ENCODE measurements at regions not wholly inside any gene's neighbourhood (a gene's known extent, or its start where the extent isn't known, plus 50 kb on each side); places are given as distances from the start of the nearest gene placed in this dataset.

DNA sequence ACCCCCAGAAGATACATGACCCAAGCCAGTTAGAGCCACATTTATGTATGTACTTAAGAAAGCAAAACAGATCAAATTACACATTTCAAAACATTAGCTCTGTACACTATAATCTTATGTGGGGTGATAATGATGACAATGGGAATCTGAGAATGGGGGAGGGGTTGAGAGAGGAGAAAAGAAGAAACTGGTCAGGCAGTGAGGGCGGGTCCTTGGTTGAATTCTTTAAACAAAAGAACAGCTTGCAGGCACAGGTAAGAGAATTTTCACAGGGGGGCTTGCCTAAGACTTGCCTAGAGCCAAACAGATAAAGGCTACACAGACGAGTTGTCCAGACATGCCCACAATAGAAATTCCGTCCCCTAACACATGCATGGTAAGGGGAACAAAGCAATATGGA is 76.8 kb upstream of the PTER start:
- no peaks in the 10 kb centered on the region for H3K4me1 ChIP-seq
- DNase-seq (ENCODE audit: low spot score in 2 of 2): no peak
- H3K9me3 ChIP-seq: peaks cover 5% of the 10 kb centered on the region
- no peaks in the 10 kb centered on the region for H3K27me3 ChIP-seq
- no peak overlapping the region for H3K4me3 ChIP-seq
- no peak overlapping the region for H3K27ac ChIP-seq
- WGBS: 43% methylated on average over 3 of the region's 3 CpGs
- TF ChIP-seq POLR2AphosphoS5 (IDR thresholded peaks at IDR 0.05) (no peak), POLR2A (IDR thresholded peaks at IDR 0.05) (no peak), EP300 (IDR thresholded peaks at IDR 0.05) (no peak)
- no peaks in the 10 kb centered on the region for H3K36me3 ChIP-seq

GRCh38 chr10:16360425-16360824 is 76.4 kb upstream of the PTER start:
- Histone ChIP-seq H3K36me3 (no peaks in the 10 kb centered on the region), H3K4me1 (no peaks in the 10 kb centered on the region), H3K9me3 (peaks cover 5% of the 10 kb centered on the region), H3K27ac (no peak overlapping the region), H3K4me3 (no peak overlapping the region), H3K27me3 (no peaks in the 10 kb centered on the region)
- TF ChIP-seq POLR2A (IDR thresholded peaks at IDR 0.05): no peak
- TF ChIP-seq CTCF (IDR thresholded peaks at IDR 0.05): no peak
- TF ChIP-seq EP300 (IDR thresholded peaks at IDR 0.05): no peak
- TF ChIP-seq POLR2AphosphoS5 (IDR thresholded peaks at IDR 0.05): no peak
- DNase-seq (ENCODE audit: low spot score in 2 of 2): no peak

DNA sequence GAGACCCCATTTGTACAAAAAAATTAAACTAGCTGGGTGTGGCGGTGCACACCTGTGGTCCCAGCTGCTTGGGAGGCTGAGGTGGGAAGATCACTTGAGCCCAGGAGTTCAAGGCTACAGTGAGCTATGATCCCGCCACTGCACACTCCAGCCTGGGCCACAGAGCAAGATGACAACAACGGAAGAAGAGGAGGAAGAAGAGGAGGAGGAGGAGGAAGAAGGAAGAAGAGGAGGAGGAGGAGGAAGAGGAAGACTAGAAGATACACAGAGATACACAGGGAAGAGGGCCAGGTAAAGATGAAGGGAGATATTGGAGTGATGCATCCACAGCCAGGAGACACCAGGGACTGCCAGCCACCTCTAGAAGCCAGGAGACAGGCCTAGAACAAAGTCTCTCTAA is 75.7 kb upstream of the PTER start:
- H3K4me1 ChIP-seq: no peaks in the 10 kb centered on the region
- TF ChIP-seq POLR2A (IDR thresholded peaks at IDR 0.05) (no peak), POLR2AphosphoS5 (IDR thresholded peaks at IDR 0.05) (no peak), EP300 (IDR thresholded peaks at IDR 0.05) (no peak), CTCF (IDR thresholded peaks at IDR 0.05) (no peak)
- no peak overlapping the region for H3K4me3 ChIP-seq
- H3K27ac ChIP-seq: no peak overlapping the region
- no peak for DNase-seq (ENCODE audit: low spot score in 2 of 2)
- H3K9me3 ChIP-seq: peaks cover 5% of the 10 kb centered on the region
- no peaks in the 10 kb centered on the region for H3K36me3 ChIP-seq
- 89% methylated on average over 3 of the region's 3 CpGs for WGBS
- no peaks in the 10 kb centered on the region for H3K27me3 ChIP-seq

DNA sequence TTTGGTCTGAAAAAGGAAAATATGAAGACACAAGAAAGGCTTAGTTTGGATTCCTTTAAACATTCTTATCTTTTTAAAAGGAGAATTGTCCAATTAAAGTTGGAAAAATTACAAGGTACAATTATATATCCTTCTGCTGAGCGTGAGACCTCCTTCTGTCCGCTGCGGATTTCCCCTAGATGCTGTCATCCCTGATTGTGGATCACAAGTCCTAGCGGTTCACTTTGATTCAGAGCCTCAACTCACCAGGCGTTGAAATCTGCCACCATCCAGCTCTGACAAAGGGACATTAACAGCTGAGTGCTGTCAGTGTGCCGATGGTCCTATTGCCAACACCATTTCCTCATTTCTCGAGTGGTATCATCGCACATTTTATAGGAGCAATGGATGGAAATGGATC is 73.1 kb upstream of the PTER start:
- Histone ChIP-seq H3K9me3 (peaks cover 5% of the 10 kb centered on the region), H3K27ac (no peak overlapping the region), H3K4me3 (no peak overlapping the region), H3K27me3 (no peaks in the 10 kb centered on the region), H3K36me3 (no peaks in the 10 kb centered on the region), H3K4me1 (no peaks in the 10 kb centered on the region)
- no peak for DNase-seq (ENCODE audit: low spot score in 2 of 2)
- 90% methylated on average over 8 of the region's 8 CpGs for WGBS
- no peak for TF ChIP-seq CTCF (IDR thresholded peaks at IDR 0.05)

DNA sequence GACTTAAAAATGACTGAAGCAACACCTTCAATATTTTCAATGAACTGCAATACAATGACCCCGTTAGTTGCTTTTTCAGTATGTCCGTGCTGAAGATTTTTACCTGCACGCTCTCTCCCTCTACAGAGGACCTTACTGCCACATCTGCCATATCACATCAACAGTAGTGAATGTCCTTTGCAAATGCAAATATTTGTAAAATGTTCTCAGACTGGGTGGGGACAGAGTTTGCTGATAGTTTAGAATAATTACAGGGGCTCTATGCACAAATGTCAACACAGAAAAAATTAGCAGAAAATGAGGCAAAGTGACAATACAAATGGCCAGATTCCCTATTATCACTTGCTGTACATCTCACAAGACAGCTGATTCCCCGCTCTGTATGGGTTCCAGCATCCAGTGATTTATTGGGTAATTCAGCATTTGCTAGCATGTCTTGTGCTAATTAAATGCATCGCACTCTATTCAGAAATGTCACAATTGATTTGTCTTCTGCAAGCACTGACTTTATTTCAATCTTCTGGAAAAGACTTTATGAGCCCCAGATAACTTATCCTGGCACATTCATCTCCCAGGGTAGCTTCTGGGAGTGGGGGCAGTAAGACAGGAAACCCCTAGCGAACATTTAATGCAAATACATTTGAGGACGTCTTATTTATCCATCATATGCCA is 69.1 kb upstream of the PTER start:
- H3K27me3 ChIP-seq: no peaks in the 10 kb centered on the region
- DNase-seq (ENCODE audit: low spot score in 2 of 2): no peak
- TF ChIP-seq POLR2AphosphoS5 (IDR thresholded peaks at IDR 0.05) (no peak), EP300 (IDR thresholded peaks at IDR 0.05) (no peak), CTCF (IDR thresholded peaks at IDR 0.05) (no peak), POLR2A (IDR thresholded peaks at IDR 0.05) (no peak)
- WGBS: 63% methylated on average over 7 of the region's 7 CpGs
- no peaks in the 10 kb centered on the region for H3K4me1 ChIP-seq
- H3K36me3 ChIP-seq: no peaks in the 10 kb centered on the region
- H3K27ac ChIP-seq: no peak overlapping the region
- H3K9me3 ChIP-seq: peaks cover 1% of the 10 kb centered on the region
- no peak overlapping the region for H3K4me3 ChIP-seq

- no peaks in the 10 kb centered on the region for H3K27me3 ChIP-seq
- no peaks in the 10 kb centered on the region for H3K4me1 ChIP-seq
- H3K4me3 ChIP-seq: no peak overlapping the region
- no peaks in the 10 kb centered on the region for H3K36me3 ChIP-seq
- no peak overlapping the region for H3K27ac ChIP-seq
- WGBS: 89% methylated on average over 3 of the region's 3 CpGs
- H3K9me3 ChIP-seq: no peaks in the 10 kb centered on the region
- TF ChIP-seq EP300 (IDR thresholded peaks at IDR 0.05) (no peak), CTCF (IDR thresholded peaks at IDR 0.05) (no peak), POLR2A (IDR thresholded peaks at IDR 0.05) (no peak), POLR2AphosphoS5 (IDR thresholded peaks at IDR 0.05) (no peak)
- DNase-seq (ENCODE audit: low spot score in 2 of 2): no peak
These were observed 55.7 kb upstream of the PTER start for GRCh38 chr10:16381083-16381482.
